ENCODE measurements at regions not wholly inside any gene's neighbourhood (a gene's known extent, or its start where the extent isn't known, plus 50 kb on each side); places are given as distances from the start of the nearest gene placed in this dataset.
"Not testable (repeated sequence)": the region's sequence is repeated elsewhere in the genome, so short reads cannot be mapped to it uniquely, and the experiment has no call there.

DNA sequence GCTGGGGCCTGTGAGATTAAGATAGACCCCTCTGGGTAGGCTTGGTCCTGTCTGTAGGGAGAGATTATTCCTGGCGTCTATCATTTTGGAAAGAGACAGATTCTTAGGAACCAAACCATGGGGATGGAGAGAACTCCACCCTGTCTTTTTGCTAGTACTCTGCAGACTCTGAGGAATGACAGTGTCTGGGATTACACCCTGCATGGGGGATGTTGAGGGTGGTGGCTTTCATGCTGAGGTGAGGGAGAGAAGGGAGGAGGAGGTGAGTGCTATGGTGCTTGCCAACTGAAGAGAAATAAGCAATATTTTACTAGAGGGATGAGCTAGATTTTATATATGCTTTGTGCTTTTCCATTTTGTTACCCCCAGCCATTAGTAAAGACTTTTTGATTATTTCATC, 74.5 kb upstream of the PCDH8 start:
- no peaks in the 10 kb centered on the region for H3K36me3 ChIP-seq
- ATAC-seq, result no peak
- no peaks in the 10 kb centered on the region for H3K9me3 ChIP-seq
- H3K27me3 ChIP-seq, result no peaks in the 10 kb centered on the region
- intact Hi-C loops (cut with DNase I; ENCODE audit: low total_unique reads) (loop anchor here (1.0 kb wide), 1 partner anchor 28 kb away; no protein-coding TSS in a partner anchor), in situ Hi-C loops (cut with MboI; ENCODE audit: low sequenced_read_pairs in 4 of 4) (no loop called here)
- H3K4me3 ChIP-seq, result no peak overlapping the region
- no peak overlapping the region for H3K27ac ChIP-seq
- H3K4me1 ChIP-seq, result no peaks in the 10 kb centered on the region
- TF ChIP-seq, protein P1, sequence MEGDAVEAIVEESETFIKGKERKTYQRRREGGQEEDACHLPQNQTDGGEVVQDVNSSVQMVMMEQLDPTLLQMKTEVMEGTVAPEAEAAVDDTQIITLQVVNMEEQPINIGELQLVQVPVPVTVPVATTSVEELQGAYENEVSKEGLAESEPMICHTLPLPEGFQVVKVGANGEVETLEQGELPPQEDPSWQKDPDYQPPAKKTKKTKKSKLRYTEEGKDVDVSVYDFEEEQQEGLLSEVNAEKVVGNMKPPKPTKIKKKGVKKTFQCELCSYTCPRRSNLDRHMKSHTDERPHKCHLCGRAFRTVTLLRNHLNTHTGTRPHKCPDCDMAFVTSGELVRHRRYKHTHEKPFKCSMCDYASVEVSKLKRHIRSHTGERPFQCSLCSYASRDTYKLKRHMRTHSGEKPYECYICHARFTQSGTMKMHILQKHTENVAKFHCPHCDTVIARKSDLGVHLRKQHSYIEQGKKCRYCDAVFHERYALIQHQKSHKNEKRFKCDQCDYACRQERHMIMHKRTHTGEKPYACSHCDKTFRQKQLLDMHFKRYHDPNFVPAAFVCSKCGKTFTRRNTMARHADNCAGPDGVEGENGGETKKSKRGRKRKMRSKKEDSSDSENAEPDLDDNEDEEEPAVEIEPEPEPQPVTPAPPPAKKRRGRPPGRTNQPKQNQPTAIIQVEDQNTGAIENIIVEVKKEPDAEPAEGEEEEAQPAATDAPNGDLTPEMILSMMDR (IDR thresholded peaks at IDR 0.05 in 4 of 5, conservative IDR thresholded peaks at IDR 0.05 in 1 of 5), result no peak
- TF ChIP-seq POLR2A (IDR thresholded peaks at IDR 0.05), result no peak
- DNase-seq, result no peak

DNA sequence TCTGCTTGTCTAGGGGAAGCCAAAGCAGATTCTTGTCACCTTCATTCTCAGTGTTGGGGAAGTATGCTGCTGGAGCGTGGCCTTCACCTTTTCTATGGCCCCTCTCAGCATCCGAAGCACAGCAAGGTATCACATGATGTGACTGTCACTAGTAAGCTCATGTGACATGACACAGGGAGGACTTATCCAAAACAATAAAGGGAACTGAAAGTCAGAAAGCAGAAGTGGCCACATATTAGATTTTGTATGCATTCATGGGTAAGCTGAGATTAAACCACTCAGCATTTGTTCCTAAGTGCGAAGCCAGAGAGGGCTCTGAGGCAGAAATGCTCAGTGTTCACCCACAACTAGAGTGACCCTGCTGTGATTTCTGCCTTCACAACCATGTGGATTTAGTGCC, 72.8 kb upstream of the PCDH8 start:
- Histone ChIP-seq H3K4me3 (no peak overlapping the region), H3K27ac (no peak overlapping the region), H3K9me3 (no peaks in the 10 kb centered on the region), H3K36me3 (no peaks in the 10 kb centered on the region), H3K4me1 (no peaks in the 10 kb centered on the region), H3K27me3 (no peaks in the 10 kb centered on the region)
- TF ChIP-seq, protein P1 (IDR thresholded peaks at IDR 0.05 in 4 of 5, conservative IDR thresholded peaks at IDR 0.05 in 1 of 5), result no peak
- no peak for TF ChIP-seq POLR2A (IDR thresholded peaks at IDR 0.05)
- ATAC-seq (no peak), DNase-seq (peak in 1 of 2 donors; percentile 5)
- in situ Hi-C loops (cut with MboI; ENCODE audit: low sequenced_read_pairs in 4 of 4) (no loop called here), intact Hi-C loops (cut with DNase I; ENCODE audit: low total_unique reads) (no loop called here)

DNA sequence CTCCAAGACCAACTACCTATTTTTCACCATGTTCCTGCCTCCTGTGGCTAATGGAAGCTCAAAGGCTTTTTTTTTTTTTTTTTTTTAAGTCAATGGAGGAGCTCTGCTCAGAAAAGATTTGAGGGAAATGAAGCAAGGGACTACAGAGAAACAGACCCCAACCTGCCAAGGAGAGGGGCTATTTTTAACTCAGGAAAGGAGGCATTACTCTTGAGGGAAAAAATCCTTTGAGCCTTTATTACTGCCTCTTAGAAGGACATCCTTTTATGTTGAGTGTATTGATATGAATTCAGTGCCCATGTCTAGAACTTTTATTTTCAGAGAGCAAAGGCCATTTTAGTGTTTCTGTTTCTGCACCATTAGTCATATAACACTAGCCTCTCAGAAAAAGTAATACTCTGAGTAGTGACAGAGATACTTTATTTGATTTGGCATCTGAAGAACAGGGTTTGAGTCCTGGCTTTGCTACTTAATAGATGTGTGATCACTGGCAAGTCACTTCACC, 68.1 kb upstream of the PCDH8 start:
- no peak for ATAC-seq
- no peaks in the 10 kb centered on the region for H3K36me3 ChIP-seq
- TF ChIP-seq POLR2A (IDR thresholded peaks at IDR 0.05), result no peak
- TF ChIP-seq, protein P1 (IDR thresholded peaks at IDR 0.05 in 4 of 5, conservative IDR thresholded peaks at IDR 0.05 in 1 of 5), result no peak
- no peak overlapping the region for H3K27ac ChIP-seq
- intact Hi-C loops (cut with DNase I; ENCODE audit: low total_unique reads), result no loop called here
- H3K4me1 ChIP-seq, result no peaks in the 10 kb centered on the region
- H3K9me3 ChIP-seq, result no peaks in the 10 kb centered on the region
- no peaks in the 10 kb centered on the region for H3K27me3 ChIP-seq
- in situ Hi-C loops (cut with MboI; ENCODE audit: low sequenced_read_pairs in 4 of 4), result no loop called here
- no peak for DNase-seq
- H3K4me3 ChIP-seq, result no peak overlapping the region

DNA sequence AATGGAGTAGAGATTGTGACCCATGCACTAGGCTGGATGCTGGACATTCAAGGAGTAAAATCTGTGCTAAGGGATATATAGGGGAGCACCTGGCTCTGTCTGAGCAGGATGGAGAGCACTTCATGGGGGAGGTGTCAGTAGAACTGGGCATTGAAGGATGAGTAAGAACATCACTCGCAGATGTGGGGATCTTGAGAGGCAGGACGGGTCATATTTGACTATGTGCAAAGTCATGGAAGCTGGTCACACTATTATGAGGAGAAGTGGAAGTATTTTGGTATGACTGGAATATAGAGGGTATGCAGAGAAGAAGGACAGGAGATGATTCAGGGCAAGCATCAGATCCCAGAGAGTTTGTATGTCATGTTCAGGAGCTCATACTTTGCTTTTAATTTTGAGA, 62.9 kb upstream of the PCDH8 start:
- intact Hi-C loops (cut with DNase I; ENCODE audit: low total_unique reads) (no loop called here), in situ Hi-C loops (cut with MboI; ENCODE audit: low sequenced_read_pairs in 4 of 4) (no loop called here)
- Histone ChIP-seq H3K27ac (no peak overlapping the region), H3K4me3 (no peak overlapping the region), H3K36me3 (no peaks in the 10 kb centered on the region), H3K27me3 (no peaks in the 10 kb centered on the region), H3K4me1 (no peaks in the 10 kb centered on the region), H3K9me3 (no peaks in the 10 kb centered on the region)
- TF ChIP-seq, protein P1 (IDR thresholded peaks at IDR 0.05 in 4 of 5, conservative IDR thresholded peaks at IDR 0.05 in 1 of 5), result no peak
- no peak for TF ChIP-seq POLR2A (IDR thresholded peaks at IDR 0.05)
- DNase-seq (no peak), ATAC-seq (no peak)

DNA sequence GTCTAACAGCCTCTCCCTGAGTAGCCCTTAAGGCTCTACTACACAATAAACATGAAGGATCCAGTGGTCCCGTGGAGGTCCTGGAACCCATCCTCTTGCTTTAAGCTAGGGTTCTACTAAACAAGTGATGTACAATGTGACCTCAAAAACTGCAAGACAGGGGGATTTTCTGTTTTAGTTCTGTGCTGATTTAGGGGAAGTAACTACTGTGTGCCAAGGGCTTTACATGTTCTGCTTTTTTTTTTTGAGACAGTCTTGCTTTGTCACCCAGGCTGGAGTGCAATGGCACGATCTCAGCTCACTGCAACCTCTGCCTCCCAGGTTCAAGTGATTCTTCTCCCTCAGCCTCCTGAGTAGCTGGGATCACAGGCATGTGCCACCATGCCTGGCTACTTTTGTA, 61.9 kb upstream of the PCDH8 start:
- H3K4me3 ChIP-seq; in situ Hi-C loops (cut with MboI; ENCODE audit: low sequenced_read_pairs in 4 of 4); H3K27ac ChIP-seq; H3K4me1 ChIP-seq; H3K27me3 ChIP-seq; H3K9me3 ChIP-seq; ATAC-seq; H3K36me3 ChIP-seq; intact Hi-C loops (cut with DNase I; ENCODE audit: low total_unique reads); DNase-seq: not testable (repeated sequence)
